ENCODE measurements at regions not wholly inside any gene's neighbourhood (a gene's known extent, or its start where the extent isn't known, plus 50 kb on each side); places are given as distances from the start of the nearest gene placed in this dataset.

DNA sequence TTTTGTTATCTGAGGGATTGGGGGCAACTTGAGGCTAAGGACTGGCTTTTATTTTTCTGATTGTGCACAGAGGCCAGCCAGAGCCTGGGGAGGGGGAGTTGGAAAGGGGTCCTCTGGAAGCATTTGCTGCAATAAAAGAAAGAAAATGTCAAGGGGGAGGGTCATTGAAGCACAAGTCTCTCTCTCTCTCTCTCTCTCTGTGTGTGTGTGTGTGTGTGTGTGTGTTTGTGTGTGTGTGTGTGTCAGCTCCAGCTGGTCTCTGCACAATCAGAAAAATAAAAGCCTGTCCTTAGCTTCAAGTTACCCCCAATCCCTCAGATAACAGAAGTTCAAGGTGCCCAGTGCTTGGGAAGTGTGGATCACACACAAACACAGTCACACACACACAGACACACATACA is 52.1 kb upstream of the CCDC174 start:
- TF ChIP-seq, protein P1, sequence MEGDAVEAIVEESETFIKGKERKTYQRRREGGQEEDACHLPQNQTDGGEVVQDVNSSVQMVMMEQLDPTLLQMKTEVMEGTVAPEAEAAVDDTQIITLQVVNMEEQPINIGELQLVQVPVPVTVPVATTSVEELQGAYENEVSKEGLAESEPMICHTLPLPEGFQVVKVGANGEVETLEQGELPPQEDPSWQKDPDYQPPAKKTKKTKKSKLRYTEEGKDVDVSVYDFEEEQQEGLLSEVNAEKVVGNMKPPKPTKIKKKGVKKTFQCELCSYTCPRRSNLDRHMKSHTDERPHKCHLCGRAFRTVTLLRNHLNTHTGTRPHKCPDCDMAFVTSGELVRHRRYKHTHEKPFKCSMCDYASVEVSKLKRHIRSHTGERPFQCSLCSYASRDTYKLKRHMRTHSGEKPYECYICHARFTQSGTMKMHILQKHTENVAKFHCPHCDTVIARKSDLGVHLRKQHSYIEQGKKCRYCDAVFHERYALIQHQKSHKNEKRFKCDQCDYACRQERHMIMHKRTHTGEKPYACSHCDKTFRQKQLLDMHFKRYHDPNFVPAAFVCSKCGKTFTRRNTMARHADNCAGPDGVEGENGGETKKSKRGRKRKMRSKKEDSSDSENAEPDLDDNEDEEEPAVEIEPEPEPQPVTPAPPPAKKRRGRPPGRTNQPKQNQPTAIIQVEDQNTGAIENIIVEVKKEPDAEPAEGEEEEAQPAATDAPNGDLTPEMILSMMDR (IDR thresholded peaks at IDR 0.05), result no peak
- TF ChIP-seq, protein P2, sequence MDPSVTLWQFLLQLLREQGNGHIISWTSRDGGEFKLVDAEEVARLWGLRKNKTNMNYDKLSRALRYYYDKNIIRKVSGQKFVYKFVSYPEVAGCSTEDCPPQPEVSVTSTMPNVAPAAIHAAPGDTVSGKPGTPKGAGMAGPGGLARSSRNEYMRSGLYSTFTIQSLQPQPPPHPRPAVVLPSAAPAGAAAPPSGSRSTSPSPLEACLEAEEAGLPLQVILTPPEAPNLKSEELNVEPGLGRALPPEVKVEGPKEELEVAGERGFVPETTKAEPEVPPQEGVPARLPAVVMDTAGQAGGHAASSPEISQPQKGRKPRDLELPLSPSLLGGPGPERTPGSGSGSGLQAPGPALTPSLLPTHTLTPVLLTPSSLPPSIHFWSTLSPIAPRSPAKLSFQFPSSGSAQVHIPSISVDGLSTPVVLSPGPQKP (IDR thresholded peaks at IDR 0.05; ENCODE audit: low read depth, low read length), result no peak
- TF ChIP-seq ESRRA (IDR thresholded peaks at IDR 0.05; ENCODE audit: borderline replicate concordance, low read length), result no peak
- no peak for TF ChIP-seq FOSL2 (IDR thresholded peaks at IDR 0.05)
- no peak for TF ChIP-seq FOSL2 (CRISPR knock-in tag; IDR thresholded peaks at IDR 0.05)
- no peak for TF ChIP-seq POLR2A (IDR thresholded peaks at IDR 0.05; ENCODE audit: low read length)
- TF ChIP-seq CHD4 (IDR thresholded peaks at IDR 0.05; ENCODE audit: borderline replicate concordance), result no peak
- TF ChIP-seq MYC (IDR thresholded peaks at IDR 0.05; ENCODE audit: borderline replicate concordance, low read length), result no peak

Data from A549 (cell line).